PC-3 (cell line): ENCODE measurements at regions not wholly inside any gene's neighbourhood (a gene's known extent, or its start where the extent isn't known, plus 50 kb on each side); places are given as distances from the start of the nearest gene placed in this dataset.

Experiments
- ATAC-seq: fragments of 200-7000 bp; cut with Tn5 transposase; 2 replicates; pipeline ENCODE4 v1.9.1; 2020; ENCODE audit warnings: mild to moderate bottlenecking, moderate library complexity
- BruUV-seq: library from RNA; stranded (reverse); fragments of 400-500 nt; replicated peaks from 2 replicates; lab custom pipeline; 2021; lab: Mats Ljungman, UMichigan
- CTCF ChIA-PET: fragments of 300-600 bp; sonication (Branson Sonifier 250); formaldehyde crosslinking; loops from one replicate; lab custom pipeline; 2022; ENCODE audit warnings: antibody characterized with exemption; lab: Charles Lee
- POLR2A ChIA-PET: fragments of 300-600 bp; sonication (Branson Sonifier 250); formaldehyde crosslinking; loops from one replicate; lab custom pipeline; 2022; ENCODE audit warnings: antibody characterized with exemption; ENCODE audit not compliant: unreplicated experiment; lab: Charles Lee
- DNase-seq: peaks from one replicate; pipeline ENCODE4 v3.0.0-alpha.2; 2015
- H2AFZ ChIP-seq: fragments of 300-600 bp; sonication (generic); 2 replicates; pipeline ENCODE4 v1.6.0; 2016; ENCODE audit warnings: antibody characterized with exemption, low read length
- H3F3A ChIP-seq: fragments of 300-600 bp; sonication (generic); one replicate; pipeline ENCODE4 v1.6.0; 2017; ENCODE audit warnings: antibody characterized with exemption, low read length, control low read depth, mild to moderate bottlenecking; ENCODE audit not compliant: unreplicated experiment
- H3K27ac ChIP-seq: fragments of 300-600 bp; sonication (generic); 2 replicates; pipeline ENCODE4 v1.5.1; 2016; ENCODE audit warnings: mild to moderate bottlenecking, low read length
- H3K27me3 ChIP-seq: fragments of 300-600 bp; sonication (generic); 2 replicates; pipeline ENCODE4 v1.6.1; 2016; ENCODE audit warnings: low read length, mixed read lengths
- H3K36me3 ChIP-seq: fragments of 300-600 bp; sonication (generic); 2 replicates; pipeline ENCODE4 v1.6.1; 2016; ENCODE audit warnings: low read depth, mixed run types, low read length, mixed read lengths
- H3K4me1 ChIP-seq: fragments of 300-600 bp; sonication (generic); 2 replicates; pipeline ENCODE4 v1.5.1; 2016; ENCODE audit warnings: low read length; ENCODE audit not compliant: insufficient read depth
- H3K4me2 ChIP-seq: fragments of 300-600 bp; sonication (generic); 2 replicates; pipeline ENCODE4 v1.6.0; 2016; ENCODE audit warnings: low read length
- H3K4me3 ChIP-seq: fragments of 300-600 bp; sonication (generic); 2 replicates; pipeline ENCODE4 v1.5.1; 2016; ENCODE audit warnings: mild to moderate bottlenecking, low read length, mixed read lengths
- H3K79me2 ChIP-seq: fragments of 300-600 bp; sonication (generic); 2 replicates; pipeline ENCODE4 v1.6.1; 2017; ENCODE audit warnings: low read length, mixed read lengths
- H3K9ac ChIP-seq: fragments of 300-600 bp; sonication (generic); 2 replicates; pipeline ENCODE4 v1.6.0; 2016; ENCODE audit warnings: mild to moderate bottlenecking, low read length
- H3K9me2 ChIP-seq: fragments of 300-600 bp; sonication (generic); replicated peaks from 2 replicates; pipeline ENCODE4 v1.6.1; 2016; ENCODE audit warnings: mixed run types, low read length, mixed read lengths
- H3K9me3 ChIP-seq: fragments of 300-600 bp; sonication (generic); 2 replicates; pipeline ENCODE4 v1.6.1; 2016; ENCODE audit warnings: low read length, mixed read lengths
- H4K20me1 ChIP-seq: fragments of 300-600 bp; sonication (generic); 2 replicates; pipeline ENCODE4 v1.6.1; 2016; ENCODE audit warnings: low read length, mixed read lengths
- CTCF ChIP-seq: fragments of 300-600 bp; sonication (generic); conservative IDR thresholded peaks from 2 replicates; pipeline ENCODE4 v1.5.1; 2017; ENCODE audit warnings: antibody characterized with exemption, low read depth, mild to moderate bottlenecking, low read length
- EZH2 ChIP-seq: fragments of 300-600 bp; sonication (generic); IDR thresholded peaks from one replicate; pipeline ENCODE4 v1.6.1; 2017; ENCODE audit warnings: antibody characterized with exemption, mild to moderate bottlenecking, low read length; ENCODE audit not compliant: unreplicated experiment
- EZH2phosphoT487 ChIP-seq: fragments of 300-600 bp; sonication (generic); IDR thresholded peaks from 2 replicates; pipeline ENCODE4 v1.6.1; 2018; ENCODE audit warnings: mild to moderate bottlenecking, antibody characterized with exemption, low read length, borderline replicate concordance
- intact Hi-C: fragments of 100-400 bp; cut with micrococcal nuclease; formaldehyde crosslinking; loops from 2 replicates; pipeline ENCODE4 v1.9.0; 2023

GRCh38 chr1:195501118-195501517 is 1107.1 kb downstream of the KCNT2 start:
- Histone ChIP-seq H3K4me2 (no peak overlapping the region), H2AFZ (no peak overlapping the region), H3K79me2 (no peaks in the 10 kb centered on the region), H3K9me2 (no peaks in the 10 kb centered on the region), H3K27ac (no peak overlapping the region), H3K9ac (no peak overlapping the region), H3K36me3 (no peaks in the 10 kb centered on the region), H3K4me1 (no peaks in the 10 kb centered on the region), H3K9me3 (no peaks in the 10 kb centered on the region), H3F3A (no peaks in the 10 kb centered on the region), H3K27me3 (no peaks in the 10 kb centered on the region), H3K4me3 (no peak overlapping the region), H4K20me1 (no peaks in the 10 kb centered on the region)
- TF ChIP-seq CTCF (no peak), EZH2phosphoT487 (no peak), EZH2 (no peak)
- POLR2A ChIA-PET, result no interaction called here
- DNase-seq (no peak), ATAC-seq (no peak)
- CTCF ChIA-PET, result no interaction called here
- intact Hi-C loops, result no loop called here
- no TSS peak for BruUV-seq

GRCh38 chr1:195495720-195496635 is 1112.3 kb downstream of the KCNT2 start:
- no peak overlapping the region for H3K27ac ChIP-seq
- POLR2A ChIA-PET, result no interaction called here

More at GRCh38 chr1:195495720-195496635, 1112.3 kb downstream of the KCNT2 start:
- BruUV-seq, result no TSS peak
- no peak overlapping the region for H3K4me3 ChIP-seq
- CTCF ChIA-PET, result no interaction called here
- H3K9ac ChIP-seq, result no peak overlapping the region
- TF ChIP-seq CTCF (no peak), EZH2phosphoT487 (no peak)
- H3K9me2 ChIP-seq, result no peaks in the 10 kb centered on the region
- no peaks in the 10 kb centered on the region for H3K4me1 ChIP-seq
- no peaks in the 10 kb centered on the region for H3K79me2 ChIP-seq
- no peaks in the 10 kb centered on the region for H3K9me3 ChIP-seq
- H3F3A ChIP-seq, result no peaks in the 10 kb centered on the region
- intact Hi-C loops, result no loop called here
- ATAC-seq, result no peak
- DNase-seq, result no peak
- no peak overlapping the region for H3K4me2 ChIP-seq
- no peaks in the 10 kb centered on the region for H4K20me1 ChIP-seq
- no peak overlapping the region for H2AFZ ChIP-seq
- H3K27me3 ChIP-seq, result no peaks in the 10 kb centered on the region
- H3K36me3 ChIP-seq, result no peaks in the 10 kb centered on the region
